OCI-LY7 (cell line): ENCODE measurements at regions not wholly inside any gene's neighbourhood (a gene's known extent, or its start where the extent isn't known, plus 50 kb on each side); places are given as distances from the start of the nearest gene placed in this dataset.

ENCODE experiments used
- BruUV-seq: library from RNA; stranded (reverse); fragments of 400-500 nt; replicated peaks from 2 replicates; lab custom pipeline; 2021; lab: Mats Ljungman, UMichigan
- CTCF ChIA-PET: fragments of 300-600 bp; sonication (Branson Sonifier 250); formaldehyde crosslinking; loops from one replicate; lab custom pipeline; 2022; ENCODE audit warnings: antibody characterized with exemption; ENCODE audit not compliant: unreplicated experiment; lab: Charles Lee
- POLR2A ChIA-PET: fragments of 300-600 bp; sonication (Branson Sonifier 250); formaldehyde crosslinking; loops from one replicate; lab custom pipeline; 2022; ENCODE audit warnings: antibody characterized with exemption; lab: Charles Lee
- DNase-seq: peaks from one replicate; pipeline ENCODE4 v3.0.0-alpha.2; 2015; ENCODE audit warnings: low spot score
- H2AFZ ChIP-seq: fragments of 200-600 bp; sonication (generic), shearing (Covaris generic); 2 replicates; pipeline ENCODE4 v1.6.1; 2014; ENCODE audit warnings: mild to moderate bottlenecking, antibody characterized with exemption, low read length, moderate library complexity
- H3K27ac ChIP-seq: fragments of 200-600 bp; sonication (generic); 2 replicates; pipeline ENCODE4 v1.5.1; 2014; ENCODE audit warnings: mixed run types, low read depth, mild to moderate bottlenecking, moderate library complexity, low read length, inconsistent platforms; ENCODE audit not compliant: poor library complexity, severe bottlenecking
- H3K36me3 ChIP-seq: fragments of 200-600 bp; sonication (generic); 2 replicates; pipeline ENCODE4 v1.6.1; 2014; ENCODE audit warnings: mild to moderate bottlenecking, antibody characterized with exemption, low read length, moderate library complexity, mixed read lengths; ENCODE audit not compliant: insufficient read depth
- H3K4me1 ChIP-seq: fragments of 200-600 bp; sonication (generic); 2 replicates; pipeline ENCODE4 v1.5.1; 2014; ENCODE audit warnings: mild to moderate bottlenecking, low read length; ENCODE audit not compliant: insufficient read depth, poor library complexity, severe bottlenecking
- H3K4me2 ChIP-seq: fragments of 200-600 bp; sonication (generic); 2 replicates; pipeline ENCODE4 v1.6.1; 2014; ENCODE audit warnings: mild to moderate bottlenecking, low read length
- H3K4me3 ChIP-seq: fragments of 200-600 bp; sonication (generic); 2 replicates; pipeline ENCODE4 v1.5.1; 2014; ENCODE audit warnings: mild to moderate bottlenecking, low read depth, low read length; ENCODE audit not compliant: poor library complexity, severe bottlenecking
- H3K79me2 ChIP-seq: fragments of 200-600 bp; sonication (generic); 2 replicates; pipeline ENCODE4 v1.6.1; 2016; ENCODE audit warnings: low read depth, mild to moderate bottlenecking, low read length, moderate library complexity, mixed read lengths; ENCODE audit not compliant: insufficient read depth
- H3K9me2 ChIP-seq: fragments of 200-600 bp; sonication (generic); 2 replicates; pipeline ENCODE4 v1.6.1; 2016; ENCODE audit warnings: mild to moderate bottlenecking, low read length, mixed read lengths; ENCODE audit not compliant: insufficient read depth
- H3K9me3 ChIP-seq: fragments of 200-600 bp; sonication (generic); 2 replicates; pipeline ENCODE4 v1.6.1; 2014; ENCODE audit warnings: mild to moderate bottlenecking, mixed run types, low read length, mixed read lengths
- H4K20me1 ChIP-seq: fragments of 200-600 bp; sonication (generic); 2 replicates; pipeline ENCODE4 v1.6.1; 2014; ENCODE audit warnings: mild to moderate bottlenecking, antibody characterized with exemption, low read length, moderate library complexity, mixed read lengths; ENCODE audit not compliant: insufficient read depth
- EZH2phosphoT487 ChIP-seq: fragments of 200-600 bp; sonication (generic); IDR thresholded peaks from 2 replicates; pipeline ENCODE4 v1.6.1; 2018; ENCODE audit warnings: low read depth, borderline replicate concordance, mild to moderate bottlenecking, mixed run types, antibody characterized with exemption, low read length, moderate library complexity, mixed read lengths
- intact Hi-C: fragments of 100-400 bp; cut with micrococcal nuclease; formaldehyde crosslinking; loops from one replicate; pipeline ENCODE4 v1.10.0; 2022; ENCODE audit not compliant: unreplicated experiment
- TF ChIP-seq, protein P1 (sequence below): fragments of 200-600 bp; sonication (generic); conservative IDR thresholded peaks from 2 replicates; pipeline ENCODE4 v1.5.1; 2014; ENCODE audit warnings: mild to moderate bottlenecking, antibody characterized with exemption, low read length, moderate library complexity, mixed read lengths

DNA sequence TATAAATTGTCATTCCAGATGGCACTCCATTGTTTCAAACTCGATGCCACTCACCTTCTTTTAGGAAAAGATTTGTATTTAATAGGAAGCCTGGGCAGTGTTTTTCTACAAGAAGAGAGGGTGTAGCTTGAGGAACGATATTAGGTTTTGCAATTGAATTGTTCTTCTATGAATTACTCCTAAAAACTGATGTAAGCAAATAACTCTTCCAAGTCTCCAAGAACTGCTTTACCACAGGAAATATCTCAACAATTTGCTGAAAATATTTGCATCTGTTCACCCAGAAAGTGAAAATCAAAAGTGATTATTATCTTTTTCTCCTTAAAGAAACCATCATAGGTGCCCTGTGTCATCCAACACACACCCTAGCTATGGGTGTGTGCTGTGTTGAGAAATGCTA is 261.3 kb upstream of the MEOX2 start:
- TF ChIP-seq, protein P1, sequence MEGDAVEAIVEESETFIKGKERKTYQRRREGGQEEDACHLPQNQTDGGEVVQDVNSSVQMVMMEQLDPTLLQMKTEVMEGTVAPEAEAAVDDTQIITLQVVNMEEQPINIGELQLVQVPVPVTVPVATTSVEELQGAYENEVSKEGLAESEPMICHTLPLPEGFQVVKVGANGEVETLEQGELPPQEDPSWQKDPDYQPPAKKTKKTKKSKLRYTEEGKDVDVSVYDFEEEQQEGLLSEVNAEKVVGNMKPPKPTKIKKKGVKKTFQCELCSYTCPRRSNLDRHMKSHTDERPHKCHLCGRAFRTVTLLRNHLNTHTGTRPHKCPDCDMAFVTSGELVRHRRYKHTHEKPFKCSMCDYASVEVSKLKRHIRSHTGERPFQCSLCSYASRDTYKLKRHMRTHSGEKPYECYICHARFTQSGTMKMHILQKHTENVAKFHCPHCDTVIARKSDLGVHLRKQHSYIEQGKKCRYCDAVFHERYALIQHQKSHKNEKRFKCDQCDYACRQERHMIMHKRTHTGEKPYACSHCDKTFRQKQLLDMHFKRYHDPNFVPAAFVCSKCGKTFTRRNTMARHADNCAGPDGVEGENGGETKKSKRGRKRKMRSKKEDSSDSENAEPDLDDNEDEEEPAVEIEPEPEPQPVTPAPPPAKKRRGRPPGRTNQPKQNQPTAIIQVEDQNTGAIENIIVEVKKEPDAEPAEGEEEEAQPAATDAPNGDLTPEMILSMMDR = no peak
- TF ChIP-seq EZH2phosphoT487 = no peak

DNA sequence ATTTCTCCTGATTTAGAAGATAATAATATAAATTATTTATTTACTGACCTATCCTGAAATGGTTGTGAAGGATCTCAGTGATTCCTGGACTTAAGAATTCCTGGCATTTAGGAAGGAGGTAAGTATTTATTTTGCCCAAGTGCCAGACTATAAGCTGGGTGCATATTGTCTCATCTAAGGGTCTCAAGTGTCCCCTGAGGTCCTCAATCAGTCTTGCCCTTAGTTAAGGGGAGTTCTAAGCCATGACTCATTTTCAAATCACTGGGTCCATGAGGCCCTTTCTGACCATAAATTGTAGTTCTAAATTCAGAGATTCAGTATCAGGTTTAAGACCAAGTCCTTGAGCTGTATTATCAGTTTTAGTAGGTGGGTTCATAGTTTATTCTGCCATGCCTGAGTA is 251.6 kb upstream of the MEOX2 start:
- H2AFZ ChIP-seq = no peak overlapping the region
- H3K9me2 ChIP-seq = no peaks in the 10 kb centered on the region
- intact Hi-C loops = no loop called here
- POLR2A ChIA-PET = no interaction called here
- no peak for TF ChIP-seq EZH2phosphoT487
- TF ChIP-seq, protein P1 = no peak
- no peak for DNase-seq
- no peaks in the 10 kb centered on the region for H3K79me2 ChIP-seq
- H3K36me3 ChIP-seq = no peaks in the 10 kb centered on the region
- no peaks in the 10 kb centered on the region for H3K4me1 ChIP-seq
- no peak overlapping the region for H3K27ac ChIP-seq
- H3K9me3 ChIP-seq = no peaks in the 10 kb centered on the region
- no peak overlapping the region for H3K4me2 ChIP-seq
- H4K20me1 ChIP-seq = no peaks in the 10 kb centered on the region
- H3K4me3 ChIP-seq = no peak overlapping the region
- BruUV-seq = no TSS peak
- CTCF ChIA-PET = no interaction called here

More for the DNA sequence above, 261.3 kb upstream of the MEOX2 start:
- H3K79me2 ChIP-seq = no peaks in the 10 kb centered on the region
- no peak overlapping the region for H3K4me3 ChIP-seq
- no peaks in the 10 kb centered on the region for H3K36me3 ChIP-seq
- CTCF ChIA-PET = no interaction called here
- no peaks in the 10 kb centered on the region for H3K9me3 ChIP-seq
- no peak for DNase-seq
- no TSS peak for BruUV-seq
- no peak overlapping the region for H2AFZ ChIP-seq
- POLR2A ChIA-PET = interaction anchor here (1.2 kb wide), 1 partner anchor 66 kb away, joined by 4 read pairs; no protein-coding TSS in a partner anchor
- H4K20me1 ChIP-seq = no peaks in the 10 kb centered on the region
- H3K4me1 ChIP-seq = no peaks in the 10 kb centered on the region
- intact Hi-C loops = no loop called here
- H3K4me2 ChIP-seq = no peak overlapping the region
- no peak overlapping the region for H3K27ac ChIP-seq
- H3K9me2 ChIP-seq = no peaks in the 10 kb centered on the region

DNA sequence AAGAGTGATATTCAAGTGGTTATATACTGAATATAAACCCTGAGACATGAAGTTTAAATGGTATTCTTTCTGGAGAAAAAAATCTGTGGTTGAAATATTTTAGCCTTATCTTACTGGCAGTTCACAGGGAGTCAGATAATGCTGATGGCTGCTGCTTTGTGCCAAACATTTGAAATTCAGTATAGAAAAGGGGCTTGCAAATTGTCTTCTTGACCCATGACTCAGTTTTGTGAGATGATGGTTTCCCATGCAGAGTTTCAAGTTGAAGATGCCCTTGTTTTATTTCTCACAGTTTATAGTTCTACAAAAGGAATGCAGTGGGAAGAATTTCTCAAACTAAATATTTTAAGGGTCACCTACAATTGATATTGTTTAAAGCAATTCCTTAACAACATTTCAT is 251.1 kb upstream of the MEOX2 start:
- H3K4me1 ChIP-seq = no peaks in the 10 kb centered on the region
- H4K20me1 ChIP-seq = no peaks in the 10 kb centered on the region
- TF ChIP-seq, protein P1 = no peak
- TF ChIP-seq EZH2phosphoT487 = no peak
- no peak overlapping the region for H3K4me3 ChIP-seq
- BruUV-seq = no TSS peak
- no peak overlapping the region for H3K27ac ChIP-seq
- ChIA-PET POLR2A (no interaction called here), CTCF (no interaction called here)
- H3K36me3 ChIP-seq = no peaks in the 10 kb centered on the region
- no peak overlapping the region for H3K4me2 ChIP-seq
- H3K79me2 ChIP-seq = no peaks in the 10 kb centered on the region
- intact Hi-C loops = no loop called here
- H3K9me2 ChIP-seq = no peaks in the 10 kb centered on the region
- H3K9me3 ChIP-seq = no peaks in the 10 kb centered on the region
- DNase-seq = no peak
- no peak overlapping the region for H2AFZ ChIP-seq
